Stimulated activated naive CD4-positive, alpha-beta T cell (primary cell): ENCODE measurements at regions not wholly inside any gene's neighbourhood (a gene's known extent, or its start where the extent isn't known, plus 50 kb on each side); places are given as distances from the start of the nearest gene placed in this dataset.
"Not testable (repeated sequence)": the region's sequence is repeated elsewhere in the genome, so short reads cannot be mapped to it uniquely, and the experiment has no call there.

Experiments used
- DNase-seq, 6 experiments: peaks; one replicate each; lab custom pipeline; 2025; lab: John Stamatoyannopoulos, UW

DNA sequence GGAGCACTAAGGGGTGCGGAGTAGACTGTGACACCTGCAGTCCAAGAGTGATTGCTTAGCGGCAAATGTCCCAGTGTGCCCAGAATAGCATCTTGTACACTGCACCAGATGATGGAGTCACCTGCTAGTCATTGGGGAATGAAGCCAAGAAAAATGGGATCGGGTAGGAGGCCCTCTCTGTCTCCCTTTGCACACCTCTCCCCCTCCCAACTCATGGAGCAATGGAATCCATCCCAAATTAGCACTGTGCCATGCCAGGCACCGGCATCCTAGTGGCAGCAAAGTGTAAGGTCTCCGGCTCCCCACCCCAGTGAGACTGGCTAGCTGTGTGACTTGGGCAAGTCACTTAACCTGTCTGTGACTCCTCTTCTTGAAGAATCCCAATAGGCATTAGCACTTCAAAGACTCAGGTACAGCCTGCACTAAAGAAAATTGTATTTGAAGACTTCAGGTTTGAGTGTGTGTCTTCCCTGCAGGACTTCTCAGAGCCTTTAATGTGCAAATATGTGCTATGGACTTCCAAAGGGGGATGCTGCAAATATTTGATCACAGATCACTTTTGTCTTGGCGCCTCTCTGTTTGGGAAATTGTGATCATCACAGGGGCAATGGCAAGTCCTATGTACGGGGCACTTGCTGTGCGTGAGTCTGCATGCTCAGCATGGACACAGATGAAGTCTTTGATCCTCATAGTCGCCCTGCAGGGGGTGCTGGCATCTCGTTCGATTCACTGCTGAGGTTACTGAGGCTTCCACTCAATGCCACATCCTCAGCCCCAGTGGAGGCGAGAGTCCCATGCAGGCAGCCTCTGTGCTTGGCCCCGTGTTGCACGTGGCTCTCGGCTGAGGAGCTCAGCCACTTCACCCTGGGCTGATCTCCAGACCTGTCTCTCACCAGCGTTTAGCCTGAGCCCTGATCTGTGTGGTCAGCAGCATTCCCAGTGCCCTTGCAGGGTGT, 272.9 kb upstream of the C1orf174 start:
- DNase-seq = no peak

DNA sequence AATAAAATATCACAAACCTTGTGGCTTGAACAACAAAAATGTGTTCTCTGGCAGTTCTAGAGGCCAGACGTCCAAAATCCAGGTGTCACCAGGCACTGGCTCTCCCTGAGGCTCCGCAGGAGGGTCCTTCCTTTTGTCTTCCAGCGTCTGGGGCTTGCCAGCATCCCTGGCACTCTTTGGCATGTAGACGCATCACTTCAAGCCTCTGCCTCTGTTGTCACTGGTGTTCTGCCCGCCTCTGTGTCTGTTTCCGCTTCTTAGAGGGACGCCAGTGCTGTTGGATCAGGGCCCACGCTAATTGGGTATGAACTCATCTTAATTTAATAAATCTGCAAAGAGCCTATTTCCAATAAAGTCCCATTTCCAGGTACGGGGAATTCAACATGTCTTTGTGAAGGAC, 273.7 kb upstream of the C1orf174 start:
- no peak for DNase-seq

DNA sequence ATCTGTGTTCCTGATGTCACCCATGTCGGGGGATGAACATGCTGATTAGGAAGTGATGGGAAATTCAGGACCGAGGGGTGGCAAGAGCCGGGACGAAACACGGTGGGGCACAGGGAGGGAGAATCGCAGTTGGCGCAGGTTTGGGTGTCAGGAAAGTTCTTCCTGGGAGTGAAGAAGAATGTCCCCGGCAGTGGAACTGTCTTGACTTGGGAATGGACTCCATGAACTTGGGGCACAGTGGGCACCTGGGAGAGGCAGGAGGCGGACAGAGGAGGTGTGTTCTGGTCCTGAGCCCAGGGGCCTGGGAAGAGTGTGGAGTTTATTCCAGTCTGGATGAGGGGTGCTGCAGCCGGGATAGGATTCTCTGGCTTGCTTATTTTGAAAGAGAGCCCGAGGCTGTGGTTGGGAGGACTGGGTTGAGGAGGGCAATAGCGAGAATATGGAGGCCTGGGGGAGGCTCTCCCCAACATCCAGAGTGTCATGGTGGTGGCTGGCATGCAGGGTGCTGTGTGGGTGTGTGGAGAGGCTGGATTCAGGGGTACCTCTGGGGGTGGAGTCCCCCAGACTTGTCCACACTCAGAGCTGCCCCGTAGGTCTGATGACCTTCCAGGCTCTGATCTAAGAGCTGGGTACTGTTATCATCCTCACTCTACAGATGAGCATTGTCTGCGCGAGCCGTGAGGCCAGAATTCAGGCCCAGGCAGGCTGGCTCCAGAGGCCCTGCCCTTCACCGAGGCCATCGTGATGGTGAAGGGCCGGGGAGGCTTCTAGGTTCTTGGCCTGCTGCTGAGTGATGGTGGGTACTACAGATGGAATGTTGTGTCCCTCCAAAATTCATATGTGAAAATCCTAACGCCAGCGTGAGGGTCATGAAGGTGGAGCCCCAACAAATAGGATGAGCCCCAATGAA, 274.5 kb upstream of the C1orf174 start:
- no peak for DNase-seq

DNA sequence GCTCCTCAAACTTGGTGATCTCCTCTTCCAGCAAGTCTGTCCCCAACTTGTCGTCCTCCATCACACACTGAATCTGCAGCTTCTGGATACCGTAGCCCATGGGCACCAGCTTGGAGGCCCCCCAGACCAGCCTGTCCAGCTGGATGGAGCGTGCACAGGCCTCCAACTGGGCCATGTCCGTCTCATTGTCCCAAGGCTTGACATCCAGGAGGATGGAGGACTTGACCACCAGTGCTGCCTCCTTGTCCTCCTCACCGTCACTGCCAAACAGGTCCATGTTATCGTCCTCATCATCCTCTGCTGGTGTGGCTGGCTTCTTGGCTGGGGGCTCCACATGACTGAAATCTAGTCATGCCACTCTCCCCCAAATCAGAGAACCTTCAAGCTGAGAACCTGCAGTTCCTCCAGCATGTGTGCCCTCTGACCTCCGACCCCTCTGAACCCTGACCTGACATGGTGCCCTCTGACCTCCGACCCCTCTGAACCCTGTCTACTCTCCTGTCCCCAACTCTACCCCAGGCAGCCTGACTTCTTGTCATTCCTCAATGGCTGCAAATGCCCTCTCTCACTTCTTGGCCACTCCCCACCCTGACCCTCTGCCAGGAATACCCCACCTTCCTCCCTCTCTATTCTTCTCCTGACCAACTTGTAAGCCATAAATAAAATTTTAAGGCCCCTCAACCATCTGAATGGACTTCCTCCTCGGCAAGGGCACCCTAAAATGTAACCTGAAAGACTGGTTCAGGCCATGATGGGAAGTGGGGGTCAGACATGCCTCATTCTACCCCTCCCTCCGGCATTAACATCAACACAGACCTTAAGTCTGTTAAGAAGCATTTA, 275.7 kb upstream of the C1orf174 start:
- no peak for DNase-seq

DNA sequence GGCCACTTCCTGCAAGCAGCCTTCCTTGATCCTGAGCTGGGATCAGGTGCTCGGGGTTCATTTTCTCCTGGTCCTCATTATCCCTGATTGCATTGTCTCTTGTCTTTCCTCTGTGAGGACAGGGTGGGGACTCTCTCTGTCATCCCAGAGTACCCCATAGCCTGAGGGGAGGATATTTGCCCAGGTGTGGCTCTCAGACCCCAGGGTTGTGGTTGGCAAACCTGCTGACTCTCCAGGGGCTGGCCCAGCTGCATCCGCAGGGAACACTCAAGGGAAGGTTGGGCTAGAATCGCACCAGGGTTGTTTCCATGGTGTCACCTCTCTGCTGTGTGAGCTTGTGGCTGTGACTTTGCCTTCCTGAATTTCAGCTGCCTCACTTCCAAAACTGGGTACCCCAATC, 276.8 kb upstream of the C1orf174 start:
- no peak for DNase-seq

DNA sequence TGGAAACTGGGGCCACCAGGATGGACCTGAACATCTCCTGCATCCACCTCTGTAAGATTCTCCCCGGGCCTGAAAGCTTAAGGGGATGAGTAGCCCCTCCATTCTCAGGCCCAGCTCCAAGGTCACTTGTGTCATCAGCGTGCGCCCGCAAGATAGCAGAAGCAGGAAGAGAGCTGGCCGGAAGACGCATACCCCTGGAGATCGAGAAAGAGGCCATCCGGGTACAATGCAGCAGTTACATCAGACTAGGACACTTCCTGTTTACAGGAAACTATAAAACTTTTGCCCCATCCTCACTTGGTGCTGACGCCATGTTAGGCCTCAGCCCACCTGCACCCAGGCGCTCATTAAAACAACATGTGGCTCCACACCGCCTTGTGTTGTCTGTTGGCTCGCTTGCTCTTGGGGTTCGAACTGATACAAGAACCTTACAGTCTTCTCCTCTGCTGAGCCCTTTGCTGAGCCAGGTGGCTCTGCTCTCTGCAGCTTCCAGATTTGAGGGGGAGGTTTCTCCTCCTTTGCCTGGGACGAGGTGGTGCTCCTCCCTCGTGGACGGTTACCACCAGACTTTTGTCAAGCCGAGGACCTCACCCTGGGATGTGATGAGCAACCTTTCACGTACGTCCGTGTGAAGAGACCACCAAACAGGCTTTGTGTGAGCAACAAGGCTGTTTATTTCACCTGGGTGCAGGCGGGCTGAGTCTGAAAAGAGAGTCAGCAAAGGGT, 277.5 kb upstream of the C1orf174 start:
- DNase-seq = no peak

- no peak for DNase-seq
Measured at GRCh38 chr1:4178501-4179113, 278.5 kb upstream of the C1orf174 start.

GRCh38 chr1:4179914-4180735, 280.1 kb upstream of the C1orf174 start:
- no peak for DNase-seq

DNA sequence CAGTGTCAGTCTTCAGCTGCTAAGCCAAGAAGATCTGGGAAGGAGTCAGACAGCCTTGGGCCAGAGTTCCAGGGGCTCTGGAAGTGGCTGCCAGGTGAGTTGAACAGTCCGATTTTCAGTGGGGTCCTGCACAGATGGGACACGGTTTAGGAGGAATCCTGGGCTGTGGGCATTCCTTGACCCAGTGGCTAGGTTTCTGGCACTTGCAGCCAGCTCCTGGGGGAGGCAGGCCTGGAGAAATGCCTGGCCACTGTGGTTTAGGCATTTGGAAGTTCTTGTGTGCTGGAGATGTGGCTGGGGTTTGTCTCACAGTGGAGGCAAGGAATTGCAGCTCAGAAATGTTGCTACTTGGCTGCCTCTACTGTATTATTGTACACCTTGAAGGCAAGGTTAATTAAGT, 286.4 kb upstream of the C1orf174 start:
- DNase-seq = not testable (repeated sequence)

DNA sequence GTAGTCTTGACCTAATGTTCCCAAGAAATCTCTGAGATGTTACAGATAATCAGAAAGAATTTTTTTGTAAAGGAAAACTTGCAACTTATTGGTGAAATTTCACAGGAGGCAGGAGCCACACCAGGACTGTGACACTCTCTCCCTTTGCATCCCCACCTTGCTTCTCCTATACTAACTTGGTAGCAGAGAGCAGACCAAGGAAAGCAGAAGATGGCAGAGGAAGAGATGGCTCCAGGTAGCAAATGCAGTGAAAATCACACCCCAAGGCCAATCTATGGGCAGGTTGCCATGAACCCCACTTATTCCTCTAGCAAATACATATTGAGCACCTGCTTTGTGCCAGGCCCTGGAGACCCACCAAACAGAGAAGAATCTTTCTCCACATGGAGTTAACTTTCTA, 303.4 kb upstream of the C1orf174 start:
- DNase-seq = no peak

DNA sequence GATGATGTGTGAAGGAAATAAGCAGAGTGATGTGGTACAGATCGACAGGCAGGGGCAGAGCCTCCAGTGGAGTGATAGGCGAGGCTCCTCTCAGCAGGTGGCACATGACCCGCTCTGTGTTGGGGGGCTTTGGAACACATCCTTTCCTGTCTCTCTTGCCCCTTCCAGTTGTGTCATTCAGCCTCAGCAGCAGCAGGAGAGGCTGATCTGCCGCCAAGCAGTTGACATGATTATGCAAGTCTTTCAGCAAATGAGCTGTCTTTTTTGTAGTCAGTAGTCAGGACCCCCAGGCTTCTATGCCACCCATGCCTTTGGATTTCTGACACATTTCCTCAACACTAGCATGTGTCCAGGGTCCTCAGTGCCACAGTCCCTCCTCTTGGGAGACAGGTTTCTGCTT, 307.1 kb upstream of the C1orf174 start:
- no peak for DNase-seq

GRCh38 chr1:4207842-4208692, 308.0 kb upstream of the C1orf174 start:
- no peak for DNase-seq

DNA sequence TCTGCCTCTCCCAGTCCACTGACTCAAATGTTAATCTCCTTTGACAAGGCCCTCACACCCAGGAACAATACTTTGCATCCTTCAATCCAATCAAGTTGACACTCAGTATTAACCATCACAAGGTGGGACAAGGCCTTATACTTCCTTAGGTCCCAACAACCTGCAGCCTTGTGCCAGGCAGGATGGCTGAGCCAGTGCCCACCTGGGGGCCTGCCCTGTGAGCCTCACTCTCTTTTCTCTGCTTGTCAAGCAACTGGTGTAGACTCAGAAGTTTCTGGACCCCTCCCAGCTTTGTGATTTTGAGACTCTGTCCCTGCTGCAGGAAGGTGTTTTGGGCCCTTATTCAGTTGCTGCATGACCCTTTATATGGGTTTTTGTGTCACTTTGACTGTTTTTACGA, 310.0 kb upstream of the C1orf174 start:
- DNase-seq = no peak

DNA sequence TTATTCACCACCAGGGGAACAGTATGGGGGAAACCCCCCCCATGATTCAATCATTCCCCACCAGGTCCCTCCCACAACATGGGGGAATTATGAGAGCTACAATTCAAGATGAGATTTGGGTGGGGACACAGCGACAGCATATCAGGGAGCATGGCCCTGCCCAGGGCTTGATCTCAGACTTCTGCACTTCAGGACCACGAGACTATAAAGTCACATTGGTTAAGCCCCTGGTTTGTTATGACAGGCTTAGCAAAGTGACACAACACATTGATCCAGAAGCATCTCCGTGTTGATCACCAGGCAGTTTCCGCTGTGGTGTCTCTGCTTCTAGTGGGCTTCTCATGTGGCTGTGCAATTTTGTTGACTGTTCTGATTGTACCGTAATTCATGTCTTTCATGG, 312.7 kb upstream of the C1orf174 start:
- no peak for DNase-seq

GRCh38 chr1:4213366-4213973, 313.4 kb upstream of the C1orf174 start:
- no peak for DNase-seq

DNA sequence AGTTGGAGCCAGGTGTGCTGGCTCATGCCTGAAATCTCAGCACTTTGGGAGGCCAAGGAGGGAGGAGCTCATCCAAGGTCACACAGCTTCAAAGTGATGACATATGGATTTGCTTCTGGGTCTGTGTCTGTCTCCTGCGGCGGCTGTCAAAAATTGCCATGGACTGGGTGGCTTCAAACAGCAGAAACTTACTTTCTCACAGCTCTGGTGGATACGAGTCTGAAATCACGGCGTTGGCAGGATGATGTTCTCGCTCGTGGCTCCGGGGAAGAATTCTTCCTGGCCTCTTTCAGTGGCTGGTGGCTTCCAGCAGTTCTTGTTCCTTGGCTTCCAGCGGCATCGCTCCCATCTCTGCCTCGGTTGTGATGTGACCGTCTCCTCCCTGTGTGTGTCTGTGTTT, 314.8 kb upstream of the C1orf174 start:
- DNase-seq = no peak

GRCh38 chr1:4215391-4215790, 315.3 kb upstream of the C1orf174 start:
- DNase-seq = no peak

DNA sequence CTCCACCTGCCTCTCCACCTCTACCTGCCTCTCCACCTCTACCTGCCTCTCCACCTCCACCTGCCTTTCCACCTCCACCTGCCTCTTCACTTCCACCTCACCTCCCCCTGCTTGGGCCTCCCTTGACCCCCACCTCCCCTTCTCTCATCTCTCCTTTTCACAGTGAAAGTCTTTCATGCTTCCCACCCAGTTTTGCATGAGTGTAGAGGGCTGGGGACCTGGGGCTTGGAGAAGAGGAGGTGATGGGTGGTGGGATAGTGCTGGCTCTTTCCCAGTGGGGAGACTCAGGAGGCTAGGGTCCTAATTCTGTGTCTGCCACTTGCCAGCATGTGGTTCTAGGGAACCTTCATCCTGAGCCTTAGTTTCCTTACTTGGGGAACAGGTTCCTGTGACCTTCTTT, 316.2 kb upstream of the C1orf174 start:
- DNase-seq = no peak

DNA sequence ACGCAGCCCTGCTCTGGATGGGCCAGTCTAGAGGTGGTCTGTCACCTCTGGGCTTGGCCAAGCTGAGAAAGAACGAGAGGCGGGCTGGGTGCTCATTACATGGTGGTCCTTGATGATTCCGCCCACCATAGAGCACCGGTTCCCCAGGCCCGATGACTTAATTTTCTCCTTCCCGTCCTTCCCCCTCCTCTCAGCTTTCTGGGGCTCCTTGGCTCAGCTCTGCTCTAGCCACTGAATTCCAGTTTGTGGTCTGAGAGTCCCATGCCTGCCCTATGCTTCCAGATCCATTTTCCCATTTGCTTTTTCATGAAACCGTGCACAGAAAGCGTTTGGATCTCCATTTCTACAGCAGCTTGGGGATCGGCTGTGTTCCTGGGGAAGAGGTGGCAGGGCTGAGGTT, 318.5 kb upstream of the C1orf174 start:
- no peak for DNase-seq
